HepG2 (cell line): ENCODE measurements at regions not wholly inside any gene's neighbourhood (a gene's known extent, or its start where the extent isn't known, plus 50 kb on each side); places are given as distances from the start of the nearest gene placed in this dataset.

Experiments
- ATAC-seq: fragments of 200-7000 bp; cut with Tn5 transposase; 3 replicates; pipeline ENCODE4 v1.9.1; 2020; ENCODE audit warnings: mild to moderate bottlenecking, moderate library complexity
- BruUV-seq: library from RNA; stranded (reverse); fragments of 400-500 nt; replicated peaks from 2 replicates; lab custom pipeline; 2021; lab: Mats Ljungman, UMichigan
- CTCF ChIA-PET: fragments of 300-600 bp; formaldehyde crosslinking; extraction: SDS; loops from one replicate; lab custom pipeline; 2021; ENCODE audit warnings: low total read pairs, inconsistent platforms, low intra/inter-chr PET ratio; lab: Yijun Ruan, JAX
- POLR2A ChIA-PET: fragments of 350-600 bp; sonication (Branson Sonifier 250); formaldehyde crosslinking; loops from one replicate; lab custom pipeline; 2020; ENCODE audit warnings: antibody characterized with exemption, inconsistent platforms; lab: Yijun Ruan, JAX
- DNase-seq: peaks from one replicate; pipeline ENCODE4 v3.0.0-alpha.2; 2015; ENCODE audit warnings: low spot score
- FAIRE-seq: peaks from 3 replicates; lab custom pipeline; 2011; peaks lifted over from hg19 to GRCh38; lab: Jason Lieb, UNC
- H2AFZ ChIP-seq: one replicate; pipeline ENCODE4 v1.6.1; 2011; ENCODE audit warnings: low read length, inconsistent platforms
- H3K27ac ChIP-seq: fragments of 300-600 bp; 3 replicates; pipeline ENCODE4 v1.8.0; 2011; ENCODE audit warnings: mixed run types, mild to moderate bottlenecking, mixed read lengths, low read length, inconsistent platforms; ENCODE audit not compliant: insufficient read depth; ENCODE audit errors: extremely low read length
- H3K27me3 ChIP-seq, 2 experiments: fragments of 200-600 bp in 1 of 2; 2 replicates in 1 of 2; 3 replicates in 1 of 2; pipeline versions ENCODE4 v1.6.0 to v1.8.0; 2011; ENCODE audit warnings: low read length in 2 of 2, mild to moderate bottlenecking in 2 of 2, moderate library complexity in 2 of 2, inconsistent platforms in 1 of 2; ENCODE audit not compliant: insufficient read depth in 2 of 2, control insufficient read depth in 1 of 2
- H3K36me3 ChIP-seq, 2 experiments: fragments of 200-600 bp in 1 of 2; replicated peaks in 1 of 2; 2 replicates in 1 of 2; 3 replicates in 1 of 2; pipeline versions ENCODE4 v1.5.1 to v1.8.0; 2011; ENCODE audit warnings: low read length in 2 of 2, inconsistent platforms in 1 of 2; ENCODE audit not compliant: insufficient read depth in 2 of 2, control insufficient read depth in 1 of 2
- H3K4me1 ChIP-seq: 2 replicates; pipeline ENCODE4 v1.5.1; 2012; ENCODE audit warnings: low read length, inconsistent platforms; ENCODE audit not compliant: insufficient read depth
- H3K4me2 ChIP-seq: 2 replicates; pipeline ENCODE4 v1.6.0; 2011; ENCODE audit warnings: low read depth, low read length, inconsistent platforms
- H3K4me3 ChIP-seq, 3 experiments: fragments of 200-600 bp in 1 of 3; sonication (generic), shearing (Covaris generic) in 1 of 3; replicated peaks in 1 of 3; 2 replicates each; pipeline ENCODE4 v1.5.1; 2011 to 2016; ENCODE audit warnings: low read length in 3 of 3, inconsistent platforms in 2 of 3, low read depth in 2 of 3, mild to moderate bottlenecking in 2 of 3, control low read depth in 1 of 3, mixed read lengths in 1 of 3; ENCODE audit not compliant: insufficient read depth in 1 of 3
- H3K79me2 ChIP-seq: one replicate; pipeline ENCODE4 v1.6.1; 2011; ENCODE audit warnings: low read length, inconsistent platforms; ENCODE audit not compliant: insufficient read depth
- H3K9ac ChIP-seq: 2 replicates; pipeline ENCODE4 v1.6.0; 2011; ENCODE audit warnings: mild to moderate bottlenecking, low read depth, low read length, inconsistent platforms; ENCODE audit not compliant: insufficient read depth
- H3K9me3 ChIP-seq: 2 replicates; pipeline ENCODE4 v1.5.1; 2012; ENCODE audit warnings: mild to moderate bottlenecking, low read length
- H4K20me1 ChIP-seq: 2 replicates; pipeline ENCODE4 v1.6.0; 2011; ENCODE audit warnings: inconsistent platforms, mild to moderate bottlenecking, low read length, moderate library complexity; ENCODE audit not compliant: insufficient read depth
- EED ChIP-seq: sonication (generic); formaldehyde crosslinking; IDR thresholded peaks from 2 replicates; pipeline ENCODE4 v1.5.0; 2020; ENCODE audit warnings: mild to moderate bottlenecking, missing genetic modification reagents
- KDM6A ChIP-seq: IDR thresholded peaks from 2 replicates; pipeline ENCODE4 v1.6.1; 2016; ENCODE audit warnings: low read depth
- KLF6 ChIP-seq: IDR thresholded peaks from 2 replicates; pipeline ENCODE4 v1.8.0; 2016; ENCODE audit warnings: missing biosample characterization, missing genetic modification reagents
- PRPF4 ChIP-seq: fragments of 200-400 bp; formaldehyde crosslinking; IDR thresholded peaks from 2 replicates; pipeline ENCODE4 v1.6.1; 2016; ENCODE audit warnings: low read length, low read depth; ENCODE audit not compliant: poor library complexity, severe bottlenecking
- SP140L ChIP-seq: sonication (generic); formaldehyde crosslinking; IDR thresholded peaks from 2 replicates; pipeline ENCODE4 v1.4.0; 2020; ENCODE audit warnings: missing genetic modification reagents, borderline replicate concordance
- TP53 ChIP-seq: sonication (generic); formaldehyde crosslinking; conservative IDR thresholded peaks from 2 replicates; pipeline ENCODE4 v1.4.0; 2020; ENCODE audit warnings: missing genetic modification reagents
- YEATS4 ChIP-seq: sonication (generic); formaldehyde crosslinking; IDR thresholded peaks from 2 replicates; pipeline ENCODE4 v1.4.0; 2020; ENCODE audit warnings: missing genetic modification reagents, borderline replicate concordance
- ZNF20 ChIP-seq: sonication (generic); formaldehyde crosslinking; IDR thresholded peaks from 2 replicates; pipeline ENCODE4 v1.4.0; 2020; ENCODE audit warnings: mild to moderate bottlenecking, moderate library complexity, missing genetic modification reagents
- ZNF34 ChIP-seq: sonication (generic); formaldehyde crosslinking; IDR thresholded peaks from 2 replicates; pipeline ENCODE4 v1.4.0; 2020; ENCODE audit warnings: mild to moderate bottlenecking, missing genetic modification reagents, borderline replicate concordance
- ZNF589 ChIP-seq: sonication (generic); formaldehyde crosslinking; conservative IDR thresholded peaks from 2 replicates; pipeline ENCODE4 v1.8.0; 2022; ENCODE audit warnings: mild to moderate bottlenecking, moderate library complexity, missing genetic modification reagents
- ZNF678 ChIP-seq: sonication (generic); formaldehyde crosslinking; IDR thresholded peaks from 2 replicates; pipeline ENCODE4 v1.4.0; 2020; ENCODE audit warnings: mild to moderate bottlenecking, missing genetic modification reagents
- ZNF790 ChIP-seq: sonication (generic); formaldehyde crosslinking; IDR thresholded peaks from 2 replicates; pipeline ENCODE4 v1.8.0; 2022; ENCODE audit warnings: missing genetic modification reagents, mild to moderate bottlenecking, borderline replicate concordance
- ZZZ3 ChIP-seq: sonication (generic); formaldehyde crosslinking; IDR thresholded peaks from 2 replicates; pipeline ENCODE4 v1.4.0; 2020; ENCODE audit warnings: missing genetic modification reagents, mild to moderate bottlenecking, borderline replicate concordance
- WGBS: methylation state at CpG from one replicate; pipeline ENCODE4 v1.1.6; 2017; ENCODE audit warnings: low lambda C conversion rate; 5-methylcytosine and 5-hydroxymethylcytosine counted together
- in situ Hi-C: cut with HindIII; loops from 2 replicates; pipeline ENCODE4 v1.10.0; 2017; ENCODE audit warnings: low pct_unique_long_range_greater_than_20kb; ENCODE audit not compliant: extremely low pct_ligation_motif_present
- intact Hi-C: fragments of 100-400 bp; cut with micrococcal nuclease; formaldehyde crosslinking; loops from one replicate; pipeline ENCODE4 v1.10.0; 2022; ENCODE audit not compliant: unreplicated experiment
- TF ChIP-seq, protein P1 (sequence below): sonication (generic); formaldehyde crosslinking; IDR thresholded peaks from 2 replicates; pipeline ENCODE4 v1.9.0; 2021; ENCODE audit warnings: missing genetic modification reagents, borderline replicate concordance
- TF ChIP-seq, protein P2 (sequence below): sonication (generic); formaldehyde crosslinking; IDR thresholded peaks from 2 replicates; pipeline ENCODE4 v1.4.0; 2020; ENCODE audit warnings: mild to moderate bottlenecking, missing genetic modification reagents

DNA sequence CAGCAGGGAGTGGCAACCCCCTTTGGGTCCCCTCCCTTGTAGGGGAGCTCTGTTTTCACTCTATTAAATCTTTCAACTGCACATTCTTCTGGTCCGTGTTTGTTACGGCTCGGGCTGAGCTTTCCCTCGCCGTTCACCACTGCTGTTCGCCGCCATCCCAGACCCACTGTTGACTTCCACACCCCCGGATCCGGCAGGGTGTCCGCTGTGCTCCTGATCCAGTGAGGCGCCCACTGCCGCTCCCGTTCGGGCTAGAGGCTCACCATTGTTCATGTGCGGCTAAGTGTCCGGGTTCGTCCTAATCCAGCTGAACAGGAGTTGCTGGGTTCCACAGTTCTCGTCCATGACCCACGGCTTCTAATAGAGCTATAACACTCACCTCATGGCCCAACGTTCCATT is 408.1 kb downstream of the KCNJ2 start:
- H3K27me3 ChIP-seq = no peaks in the 10 kb centered on the region
- H2AFZ ChIP-seq = no peak overlapping the region
- H3K27ac ChIP-seq = no peak overlapping the region
- in situ Hi-C loops (no loop called here), intact Hi-C loops (no loop called here)
- DNase-seq = no peak
- H3K36me3 ChIP-seq = no peaks in the 10 kb centered on the region
- POLR2A ChIA-PET = no interaction called here
- no peaks in the 10 kb centered on the region for H4K20me1 ChIP-seq
- no peak overlapping the region for H3K4me3 ChIP-seq
- FAIRE-seq = no peak
- TF ChIP-seq ZZZ3 (CRISPR knock-in tag) (no peak), ZNF678 (no peak), ZNF790 (CRISPR knock-in tag) (no peak), PRPF4 (no peak), KLF6 (no peak), SP140L (no peak), ZNF20 (no peak), ZNF589 (CRISPR knock-in tag) (no peak), TP53 (CRISPR knock-in tag) (no peak), YEATS4 (CRISPR knock-in tag) (no peak), KDM6A (CRISPR knock-in tag) (no peak), ZNF34 (CRISPR knock-in tag) (no peak), EED (CRISPR knock-in tag) (no peak)
- TF ChIP-seq, protein P1, sequence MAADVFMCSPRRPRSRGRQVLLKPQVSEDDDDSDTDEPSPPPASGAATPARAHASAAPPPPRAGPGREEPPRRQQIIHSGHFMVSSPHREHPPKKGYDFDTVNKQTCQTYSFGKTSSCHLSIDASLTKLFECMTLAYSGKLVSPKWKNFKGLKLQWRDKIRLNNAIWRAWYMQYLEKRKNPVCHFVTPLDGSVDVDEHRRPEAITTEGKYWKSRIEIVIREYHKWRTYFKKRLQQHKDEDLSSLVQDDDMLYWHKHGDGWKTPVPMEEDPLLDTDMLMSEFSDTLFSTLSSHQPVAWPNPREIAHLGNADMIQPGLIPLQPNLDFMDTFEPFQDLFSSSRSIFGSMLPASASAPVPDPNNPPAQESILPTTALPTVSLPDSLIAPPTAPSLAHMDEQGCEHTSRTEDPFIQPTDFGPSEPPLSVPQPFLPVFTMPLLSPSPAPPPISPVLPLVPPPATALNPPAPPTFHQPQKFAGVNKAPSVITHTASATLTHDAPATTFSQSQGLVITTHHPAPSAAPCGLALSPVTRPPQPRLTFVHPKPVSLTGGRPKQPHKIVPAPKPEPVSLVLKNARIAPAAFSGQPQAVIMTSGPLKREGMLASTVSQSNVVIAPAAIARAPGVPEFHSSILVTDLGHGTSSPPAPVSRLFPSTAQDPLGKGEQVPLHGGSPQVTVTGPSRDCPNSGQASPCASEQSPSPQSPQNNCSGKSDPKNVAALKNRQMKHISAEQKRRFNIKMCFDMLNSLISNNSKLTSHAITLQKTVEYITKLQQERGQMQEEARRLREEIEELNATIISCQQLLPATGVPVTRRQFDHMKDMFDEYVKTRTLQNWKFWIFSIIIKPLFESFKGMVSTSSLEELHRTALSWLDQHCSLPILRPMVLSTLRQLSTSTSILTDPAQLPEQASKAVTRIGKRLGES = no peak
- TF ChIP-seq, protein P2, sequence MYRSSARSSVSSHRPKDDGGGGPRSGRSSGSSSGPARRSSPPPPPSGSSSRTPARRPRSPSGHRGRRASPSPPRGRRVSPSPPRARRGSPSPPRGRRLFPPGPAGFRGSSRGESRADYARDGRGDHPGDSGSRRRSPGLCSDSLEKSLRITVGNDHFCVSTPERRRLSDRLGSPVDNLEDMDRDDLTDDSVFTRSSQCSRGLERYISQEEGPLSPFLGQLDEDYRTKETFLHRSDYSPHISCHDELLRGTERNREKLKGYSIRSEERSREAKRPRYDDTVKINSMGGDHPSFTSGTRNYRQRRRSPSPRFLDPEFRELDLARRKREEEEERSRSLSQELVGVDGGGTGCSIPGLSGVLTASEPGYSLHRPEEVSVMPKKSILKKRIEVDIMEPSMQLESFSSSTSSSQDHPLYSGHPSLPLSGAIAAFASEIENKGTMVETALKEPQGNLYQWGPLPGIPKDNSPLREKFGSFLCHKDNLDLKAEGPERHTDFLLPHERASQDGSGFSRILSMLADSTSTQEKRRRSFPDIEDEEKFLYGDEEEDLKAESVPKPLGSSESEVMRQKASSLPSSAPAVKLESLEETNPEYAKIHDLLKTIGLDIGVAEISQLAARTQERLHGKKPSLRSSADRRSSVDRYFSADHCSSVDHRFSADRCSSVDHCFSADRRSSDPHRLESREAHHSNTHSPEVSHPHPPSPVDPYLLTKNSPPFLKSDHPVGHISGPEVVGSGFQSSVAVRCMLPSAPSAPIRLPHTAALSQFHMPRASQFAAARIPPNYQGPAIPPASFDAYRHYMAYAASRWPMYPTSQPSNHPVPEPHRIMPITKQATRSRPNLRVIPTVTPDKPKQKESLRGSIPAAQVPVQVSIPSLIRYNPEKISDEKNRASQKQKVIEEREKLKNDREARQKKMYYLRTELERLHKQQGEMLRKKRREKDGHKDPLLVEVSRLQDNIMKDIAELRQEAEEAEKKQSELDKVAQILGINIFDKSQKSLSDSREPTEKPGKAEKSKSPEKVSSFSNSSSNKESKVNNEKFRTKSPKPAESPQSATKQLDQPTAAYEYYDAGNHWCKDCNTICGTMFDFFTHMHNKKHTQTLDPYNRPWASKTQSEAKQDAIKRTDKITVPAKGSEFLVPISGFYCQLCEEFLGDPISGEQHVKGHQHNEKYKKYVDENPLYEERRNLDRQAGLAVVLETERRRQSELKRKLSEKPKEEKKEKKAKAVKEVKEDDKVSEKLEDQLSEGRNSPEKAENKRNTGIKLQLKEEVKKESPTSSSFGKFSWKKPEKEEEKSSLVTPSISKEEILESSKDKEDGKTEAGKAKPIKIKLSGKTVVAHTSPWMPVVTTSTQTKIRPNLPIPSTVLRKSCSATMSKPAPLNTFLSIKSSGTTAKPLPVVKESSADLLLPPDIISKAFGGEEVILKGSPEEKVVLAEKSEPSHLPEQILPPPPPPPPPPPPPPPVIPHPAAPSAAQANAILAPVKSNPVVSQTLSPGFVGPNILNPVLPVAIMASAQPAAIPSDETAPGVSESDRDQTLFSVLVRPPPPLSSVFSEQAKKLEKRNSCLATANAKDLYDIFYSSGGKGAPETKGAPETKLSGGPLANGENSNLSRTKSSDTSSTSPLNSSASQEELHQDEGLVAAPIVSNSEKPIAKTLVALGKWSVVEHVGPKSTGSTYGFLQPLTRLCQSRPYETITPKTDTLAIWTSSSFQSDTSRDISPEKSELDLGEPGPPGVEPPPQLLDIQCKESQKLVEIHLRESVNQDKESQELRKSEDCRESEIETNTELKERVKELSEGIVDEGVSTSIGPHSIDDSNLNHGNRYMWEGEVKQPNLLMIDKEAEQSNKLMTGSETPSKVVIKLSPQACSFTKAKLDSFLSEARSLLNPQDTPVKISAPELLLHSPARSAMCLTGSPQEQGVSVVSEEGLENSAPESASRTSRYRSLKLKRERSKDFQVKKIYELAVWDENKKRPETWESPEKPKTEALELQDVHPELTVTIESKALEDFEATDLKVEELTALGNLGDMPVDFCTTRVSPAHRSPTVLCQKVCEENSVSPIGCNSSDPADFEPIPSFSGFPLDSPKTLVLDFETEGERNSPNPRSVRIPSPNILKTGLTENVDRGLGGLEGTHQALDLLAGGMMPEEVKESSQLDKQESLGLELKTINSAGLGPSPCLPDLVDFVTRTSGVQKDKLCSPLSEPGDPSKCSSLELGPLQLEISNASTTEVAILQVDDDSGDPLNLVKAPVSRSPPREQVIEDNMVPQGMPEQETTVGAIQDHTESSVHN (CRISPR knock-in tag) = no peak
- no peaks in the 10 kb centered on the region for H3K4me1 ChIP-seq
- CTCF ChIA-PET = no interaction called here
- peaks cover 72% of the 10 kb centered on the region for H3K9me3 ChIP-seq
- H3K4me2 ChIP-seq = no peak overlapping the region
- WGBS = 39% methylated on average over 20 of the region's 20 CpGs
- H3K9ac ChIP-seq = no peak overlapping the region
- no peak for ATAC-seq
- BruUV-seq = no TSS peak
- no peaks in the 10 kb centered on the region for H3K79me2 ChIP-seq
